ENCODE measurements at regions not wholly inside any gene's neighbourhood (a gene's known extent, or its start where the extent isn't known, plus 50 kb on each side); places are given as distances from the start of the nearest gene placed in this dataset.

DNA sequence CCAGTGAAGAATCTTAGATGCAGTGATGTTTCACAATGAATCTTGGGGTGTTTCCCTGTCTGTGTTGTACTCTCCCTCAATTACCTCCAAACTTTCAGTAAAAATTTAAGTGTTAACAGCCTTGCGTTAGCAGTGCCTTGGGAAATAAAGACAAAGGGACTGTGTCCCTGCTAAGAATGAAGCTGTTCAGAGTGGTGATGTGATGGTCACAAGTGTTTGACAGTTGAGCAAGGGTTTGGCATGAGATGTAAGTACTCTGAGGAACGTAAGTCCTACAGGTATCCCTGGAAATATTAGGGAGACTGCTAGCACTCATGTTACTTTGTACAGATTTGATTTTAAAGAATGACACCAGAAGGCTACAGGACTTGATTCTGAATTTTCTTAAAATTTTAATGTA is 304.3 kb upstream of the DPH6 start:
- TF ChIP-seq, protein P1, sequence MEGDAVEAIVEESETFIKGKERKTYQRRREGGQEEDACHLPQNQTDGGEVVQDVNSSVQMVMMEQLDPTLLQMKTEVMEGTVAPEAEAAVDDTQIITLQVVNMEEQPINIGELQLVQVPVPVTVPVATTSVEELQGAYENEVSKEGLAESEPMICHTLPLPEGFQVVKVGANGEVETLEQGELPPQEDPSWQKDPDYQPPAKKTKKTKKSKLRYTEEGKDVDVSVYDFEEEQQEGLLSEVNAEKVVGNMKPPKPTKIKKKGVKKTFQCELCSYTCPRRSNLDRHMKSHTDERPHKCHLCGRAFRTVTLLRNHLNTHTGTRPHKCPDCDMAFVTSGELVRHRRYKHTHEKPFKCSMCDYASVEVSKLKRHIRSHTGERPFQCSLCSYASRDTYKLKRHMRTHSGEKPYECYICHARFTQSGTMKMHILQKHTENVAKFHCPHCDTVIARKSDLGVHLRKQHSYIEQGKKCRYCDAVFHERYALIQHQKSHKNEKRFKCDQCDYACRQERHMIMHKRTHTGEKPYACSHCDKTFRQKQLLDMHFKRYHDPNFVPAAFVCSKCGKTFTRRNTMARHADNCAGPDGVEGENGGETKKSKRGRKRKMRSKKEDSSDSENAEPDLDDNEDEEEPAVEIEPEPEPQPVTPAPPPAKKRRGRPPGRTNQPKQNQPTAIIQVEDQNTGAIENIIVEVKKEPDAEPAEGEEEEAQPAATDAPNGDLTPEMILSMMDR (IDR thresholded peaks at IDR 0.05) = no peak
- no peak for TF ChIP-seq POLR2A (IDR thresholded peaks at IDR 0.05)

Data from lower leg skin (tissue), 3 donors.